Neural cell (in vitro differentiated cells): ENCODE measurements at regions not wholly inside any gene's neighbourhood (a gene's known extent, or its start where the extent isn't known, plus 50 kb on each side); places are given as distances from the start of the nearest gene placed in this dataset.

Source experiments
- H2AFZ ChIP-seq: fragments of 200-600, 300-800 bp; sonication (generic), shearing (Covaris generic); 2 replicates; pipeline ENCODE4 v1.6.0; 2014; ENCODE audit warnings: low read depth, mild to moderate bottlenecking, antibody characterized with exemption, low read length, moderate library complexity
- H3F3A ChIP-seq: fragments of 200-600 bp; shearing (Covaris generic); 2 replicates; pipeline ENCODE4 v1.6.1; 2016; ENCODE audit warnings: mild to moderate bottlenecking, moderate library complexity, mixed read lengths, antibody characterized with exemption, low read length; ENCODE audit not compliant: insufficient read depth, poor library complexity, severe bottlenecking
- H3K27ac ChIP-seq: fragments of 200-600, 300-800 bp; sonication (generic), shearing (Covaris generic); 2 replicates; pipeline ENCODE4 v1.5.1; 2014; ENCODE audit warnings: mild to moderate bottlenecking, low read length, moderate library complexity
- H3K27me3 ChIP-seq: fragments of 300-800, 200-600 bp; sonication (generic), shearing (Covaris generic); 2 replicates; pipeline ENCODE4 v1.6.0; 2014; ENCODE audit warnings: mild to moderate bottlenecking, low read depth, low read length, moderate library complexity; ENCODE audit not compliant: insufficient read depth
- H3K36me3 ChIP-seq: fragments of 300-800, 200-600 bp; sonication (generic), shearing (Covaris generic); 2 replicates; pipeline ENCODE4 v1.5.1; 2014; ENCODE audit warnings: mild to moderate bottlenecking, antibody characterized with exemption, low read length, moderate library complexity; ENCODE audit not compliant: insufficient read depth
- H3K4me2 ChIP-seq: fragments of 300-800, 200-600 bp; sonication (generic), shearing (Covaris generic); 2 replicates; pipeline ENCODE4 v1.6.0; 2014; ENCODE audit warnings: mild to moderate bottlenecking, low read length
- H3K4me3 ChIP-seq: fragments of 300-800, 200-600 bp; sonication (generic), shearing (Covaris generic); 2 replicates; pipeline ENCODE4 v1.5.1; 2014; ENCODE audit warnings: mild to moderate bottlenecking, low read length, moderate library complexity
- H3K79me2 ChIP-seq: fragments of 200-600 bp; shearing (Covaris generic); replicated peaks from 2 replicates; pipeline ENCODE4 v1.6.0; 2014; ENCODE audit warnings: mild to moderate bottlenecking, low read length, moderate library complexity; ENCODE audit not compliant: insufficient read depth
- H3K9ac ChIP-seq: fragments of 300-800, 200-600 bp; sonication (generic), shearing (Covaris generic); 2 replicates; pipeline ENCODE4 v1.6.1; 2016; ENCODE audit warnings: mild to moderate bottlenecking, low read length, mixed read lengths
- H3K9me2 ChIP-seq: fragments of 200-600 bp; shearing (Covaris generic); 2 replicates; pipeline ENCODE4 v1.6.1; 2016; ENCODE audit warnings: mild to moderate bottlenecking, low read length, mixed read lengths; ENCODE audit not compliant: insufficient read depth
- H3K9me3 ChIP-seq: fragments of 200-600, 300-800 bp; sonication (generic), shearing (Covaris generic); 2 replicates; pipeline ENCODE4 v1.6.1; 2016; ENCODE audit warnings: mild to moderate bottlenecking, mixed run types, low read length, moderate library complexity, mixed read lengths
- H4K20me1 ChIP-seq: fragments of 200-600 bp; shearing (Covaris generic); 2 replicates; pipeline ENCODE4 v1.6.1; 2016; ENCODE audit warnings: mild to moderate bottlenecking, mixed run types; ENCODE audit not compliant: insufficient read depth
- EP300 ChIP-seq: fragments of 450-650 bp; conservative IDR thresholded peaks from 2 replicates; pipeline ENCODE4 v1.6.1; 2014; ENCODE audit warnings: antibody characterized with exemption, mild to moderate bottlenecking, moderate library complexity; ENCODE audit not compliant: poor library complexity, severe bottlenecking
- EZH2 ChIP-seq: fragments of 200-600, 300-800 bp; shearing (Covaris generic), sonication (generic); IDR thresholded peaks from 2 replicates; pipeline ENCODE4 v1.6.1; 2014; ENCODE audit warnings: antibody characterized with exemption, low read length, borderline replicate concordance, mild to moderate bottlenecking; ENCODE audit not compliant: insufficient read depth, poor library complexity, severe bottlenecking
- MXI1 ChIP-seq: fragments of 450-650 bp; conservative IDR thresholded peaks from 2 replicates; pipeline ENCODE4 v1.6.1; 2014; ENCODE audit warnings: antibody characterized with exemption, mild to moderate bottlenecking; ENCODE audit not compliant: poor library complexity, severe bottlenecking
- POLR2AphosphoS5 ChIP-seq: IDR thresholded peaks from 2 replicates; pipeline ENCODE4 v1.6.1; 2012
- RAD21 ChIP-seq: fragments of 450-650 bp; conservative IDR thresholded peaks from 2 replicates; pipeline ENCODE4 v1.6.1; 2014; ENCODE audit warnings: antibody characterized with exemption, mild to moderate bottlenecking, moderate library complexity
- SMC3 ChIP-seq: fragments of 450-650 bp; conservative IDR thresholded peaks from 2 replicates; pipeline ENCODE4 v1.6.1; 2014; ENCODE audit warnings: antibody characterized with exemption, mild to moderate bottlenecking, moderate library complexity; ENCODE audit not compliant: poor library complexity
- TAF1 ChIP-seq: IDR thresholded peaks from 2 replicates; pipeline ENCODE4 v1.6.1; 2012; ENCODE audit warnings: low read depth
- TF ChIP-seq, protein P1 (sequence below): fragments of 450-650 bp; IDR thresholded peaks from 2 replicates; pipeline ENCODE4 v1.5.1; 2014; ENCODE audit warnings: antibody characterized with exemption, mild to moderate bottlenecking, moderate library complexity; ENCODE audit not compliant: poor library complexity, severe bottlenecking
- TF ChIP-seq, protein P2 (sequence below): IDR thresholded peaks from 2 replicates; pipeline ENCODE4 v1.6.1; 2012; ENCODE audit warnings: borderline replicate concordance

DNA sequence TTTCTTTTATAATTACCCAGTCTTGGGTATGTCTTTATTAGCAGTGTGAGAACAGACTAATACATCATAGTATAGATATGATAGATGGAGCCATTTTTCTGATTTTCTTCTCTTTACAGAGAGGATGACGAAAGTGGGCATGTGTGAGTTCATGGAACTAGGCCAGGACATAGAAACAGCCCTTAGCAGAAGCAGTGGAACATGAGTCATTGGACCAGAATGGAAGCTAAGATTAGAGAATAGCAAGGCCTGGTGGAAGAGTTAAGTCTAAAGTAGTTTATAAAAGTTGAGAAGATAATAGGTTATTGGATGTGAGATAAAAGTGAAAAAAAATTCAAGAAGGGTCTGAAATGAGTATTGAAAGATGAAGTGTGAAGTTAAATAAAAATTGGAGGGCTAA is 97.0 kb upstream of the MPPED2 start:
- Histone ChIP-seq H3K4me2 (no peak overlapping the region), H3K9me3 (no peaks in the 10 kb centered on the region), H3K36me3 (no peaks in the 10 kb centered on the region), H3F3A (no peaks in the 10 kb centered on the region), H3K27me3 (no peaks in the 10 kb centered on the region), H3K27ac (no peak overlapping the region), H2AFZ (no peak overlapping the region), H3K9ac (no peak overlapping the region), H3K79me2 (no peaks in the 10 kb centered on the region), H3K4me3 (no peak overlapping the region), H3K9me2 (no peaks in the 10 kb centered on the region), H4K20me1 (no peaks in the 10 kb centered on the region)
- no peak for TF ChIP-seq RAD21
- no peak for TF ChIP-seq TAF1
- TF ChIP-seq, protein P1, sequence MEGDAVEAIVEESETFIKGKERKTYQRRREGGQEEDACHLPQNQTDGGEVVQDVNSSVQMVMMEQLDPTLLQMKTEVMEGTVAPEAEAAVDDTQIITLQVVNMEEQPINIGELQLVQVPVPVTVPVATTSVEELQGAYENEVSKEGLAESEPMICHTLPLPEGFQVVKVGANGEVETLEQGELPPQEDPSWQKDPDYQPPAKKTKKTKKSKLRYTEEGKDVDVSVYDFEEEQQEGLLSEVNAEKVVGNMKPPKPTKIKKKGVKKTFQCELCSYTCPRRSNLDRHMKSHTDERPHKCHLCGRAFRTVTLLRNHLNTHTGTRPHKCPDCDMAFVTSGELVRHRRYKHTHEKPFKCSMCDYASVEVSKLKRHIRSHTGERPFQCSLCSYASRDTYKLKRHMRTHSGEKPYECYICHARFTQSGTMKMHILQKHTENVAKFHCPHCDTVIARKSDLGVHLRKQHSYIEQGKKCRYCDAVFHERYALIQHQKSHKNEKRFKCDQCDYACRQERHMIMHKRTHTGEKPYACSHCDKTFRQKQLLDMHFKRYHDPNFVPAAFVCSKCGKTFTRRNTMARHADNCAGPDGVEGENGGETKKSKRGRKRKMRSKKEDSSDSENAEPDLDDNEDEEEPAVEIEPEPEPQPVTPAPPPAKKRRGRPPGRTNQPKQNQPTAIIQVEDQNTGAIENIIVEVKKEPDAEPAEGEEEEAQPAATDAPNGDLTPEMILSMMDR = no peak
- no peak for TF ChIP-seq MXI1
- no peak for TF ChIP-seq POLR2AphosphoS5
- no peak for TF ChIP-seq EP300
- TF ChIP-seq, protein P2, sequence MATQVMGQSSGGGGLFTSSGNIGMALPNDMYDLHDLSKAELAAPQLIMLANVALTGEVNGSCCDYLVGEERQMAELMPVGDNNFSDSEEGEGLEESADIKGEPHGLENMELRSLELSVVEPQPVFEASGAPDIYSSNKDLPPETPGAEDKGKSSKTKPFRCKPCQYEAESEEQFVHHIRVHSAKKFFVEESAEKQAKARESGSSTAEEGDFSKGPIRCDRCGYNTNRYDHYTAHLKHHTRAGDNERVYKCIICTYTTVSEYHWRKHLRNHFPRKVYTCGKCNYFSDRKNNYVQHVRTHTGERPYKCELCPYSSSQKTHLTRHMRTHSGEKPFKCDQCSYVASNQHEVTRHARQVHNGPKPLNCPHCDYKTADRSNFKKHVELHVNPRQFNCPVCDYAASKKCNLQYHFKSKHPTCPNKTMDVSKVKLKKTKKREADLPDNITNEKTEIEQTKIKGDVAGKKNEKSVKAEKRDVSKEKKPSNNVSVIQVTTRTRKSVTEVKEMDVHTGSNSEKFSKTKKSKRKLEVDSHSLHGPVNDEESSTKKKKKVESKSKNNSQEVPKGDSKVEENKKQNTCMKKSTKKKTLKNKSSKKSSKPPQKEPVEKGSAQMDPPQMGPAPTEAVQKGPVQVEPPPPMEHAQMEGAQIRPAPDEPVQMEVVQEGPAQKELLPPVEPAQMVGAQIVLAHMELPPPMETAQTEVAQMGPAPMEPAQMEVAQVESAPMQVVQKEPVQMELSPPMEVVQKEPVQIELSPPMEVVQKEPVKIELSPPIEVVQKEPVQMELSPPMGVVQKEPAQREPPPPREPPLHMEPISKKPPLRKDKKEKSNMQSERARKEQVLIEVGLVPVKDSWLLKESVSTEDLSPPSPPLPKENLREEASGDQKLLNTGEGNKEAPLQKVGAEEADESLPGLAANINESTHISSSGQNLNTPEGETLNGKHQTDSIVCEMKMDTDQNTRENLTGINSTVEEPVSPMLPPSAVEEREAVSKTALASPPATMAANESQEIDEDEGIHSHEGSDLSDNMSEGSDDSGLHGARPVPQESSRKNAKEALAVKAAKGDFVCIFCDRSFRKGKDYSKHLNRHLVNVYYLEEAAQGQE = no peak
- no peak for TF ChIP-seq EZH2

DNA sequence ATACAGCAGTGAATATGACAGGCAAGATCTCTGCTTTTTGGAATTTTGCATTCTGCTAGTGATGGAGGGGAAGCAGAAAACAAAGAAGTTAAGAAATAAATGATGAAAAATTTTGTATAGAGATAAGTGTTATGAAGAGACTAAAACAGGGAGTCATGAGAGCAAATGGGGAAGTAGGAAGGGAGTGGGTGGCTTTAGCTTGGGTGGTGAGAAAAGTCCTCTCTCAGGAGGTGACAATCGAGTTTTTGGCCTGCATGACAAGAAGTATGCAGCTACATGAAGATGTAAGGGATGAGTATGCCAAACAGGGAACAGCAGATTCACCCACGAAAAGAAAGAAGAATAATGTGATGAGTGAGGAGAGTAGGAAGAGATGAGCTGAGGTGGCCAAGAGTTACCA is 80.7 kb upstream of the MPPED2 start:
- Histone ChIP-seq H3K4me3 (no peak overlapping the region), H3K79me2 (no peaks in the 10 kb centered on the region), H3K9me3 (no peaks in the 10 kb centered on the region), H3F3A (no peaks in the 10 kb centered on the region), H3K9ac (no peak overlapping the region), H3K9me2 (no peaks in the 10 kb centered on the region), H3K4me2 (no peak overlapping the region), H3K27ac (no peak overlapping the region), H3K27me3 (no peaks in the 10 kb centered on the region), H4K20me1 (no peaks in the 10 kb centered on the region), H2AFZ (no peak overlapping the region), H3K36me3 (no peaks in the 10 kb centered on the region)
- no peak for TF ChIP-seq RAD21
- no peak for TF ChIP-seq POLR2AphosphoS5
- TF ChIP-seq SMC3 = no peak
- TF ChIP-seq MXI1 = no peak
- no peak for TF ChIP-seq EP300
- TF ChIP-seq, protein P1 = no peak
- TF ChIP-seq, protein P2 = no peak
- no peak for TF ChIP-seq TAF1
- no peak for TF ChIP-seq EZH2
